WTC11 (cell line): ENCODE measurements at regions not wholly inside any gene's neighbourhood (a gene's known extent, or its start where the extent isn't known, plus 50 kb on each side); places are given as distances from the start of the nearest gene placed in this dataset.

Source experiments
- ATAC-seq: fragments of 200-7000 bp; cut with Tn5 transposase; 2 replicates; pipeline ENCODE4 v1.10.0; 2021; ENCODE audit warnings: mild to moderate bottlenecking, moderate library complexity
- CTCF ChIA-PET: fragments of 300-600 bp; sonication (Branson Sonifier 250); formaldehyde crosslinking; loops from one replicate; lab custom pipeline; 2021; ENCODE audit warnings: antibody characterized with exemption; lab: Charles Lee
- POLR2A ChIA-PET: fragments of 350-600 bp; sonication (Branson Sonifier 250); formaldehyde crosslinking; loops from one replicate; lab custom pipeline; 2021; ENCODE audit warnings: antibody characterized with exemption; lab: Charles Lee
- DNase-seq: peaks from one replicate; pipeline ENCODE4 v3.0.0; 2021; ENCODE audit warnings: low spot score
- H3K27ac Mint-ChIP-seq: 2 replicates; pipeline ENCODE4 v1.8.0; 2021; ENCODE audit warnings: mixed read lengths
- H3K27me3 Mint-ChIP-seq: 2 replicates; pipeline ENCODE4 v1.8.0; 2021; ENCODE audit warnings: low read depth, mild to moderate bottlenecking, moderate library complexity, mixed read lengths
- H3K36me3 Mint-ChIP-seq: 2 replicates; pipeline ENCODE4 v1.8.0; 2021; ENCODE audit warnings: mixed read lengths
- H3K4me1 Mint-ChIP-seq: 2 replicates; pipeline ENCODE4 v1.8.0; 2022; ENCODE audit warnings: mixed read lengths
- H3K4me3 Mint-ChIP-seq: 2 replicates; pipeline ENCODE4 v1.8.0; 2021; ENCODE audit warnings: mild to moderate bottlenecking, moderate library complexity, mixed read lengths
- H3K9me3 Mint-ChIP-seq: 2 replicates; pipeline ENCODE4 v1.8.0; 2021; ENCODE audit warnings: mixed read lengths
- AR ChIP-seq: fragments of 250-450 bp; sonication (Bioruptor Pico); IDR thresholded peaks from 2 replicates; pipeline ENCODE4 v1.9.0; 2021; ENCODE audit warnings: mild to moderate bottlenecking
- CTCF ChIP-seq: fragments of 200-600 bp; IDR thresholded peaks from 2 replicates; pipeline ENCODE4 v1.8.0; 2022; ENCODE audit warnings: antibody characterized with exemption
- E2F5 ChIP-seq: sonication (generic); formaldehyde crosslinking; IDR thresholded peaks from 2 replicates; pipeline ENCODE4 v1.8.1; 2022; ENCODE audit warnings: mild to moderate bottlenecking, moderate library complexity, missing genetic modification reagents
- ELF4 ChIP-seq: sonication (generic); formaldehyde crosslinking; IDR thresholded peaks from 2 replicates; pipeline ENCODE4 v1.8.1; 2022; ENCODE audit warnings: low read depth, mild to moderate bottlenecking, moderate library complexity, missing genetic modification reagents
- FOXJ3 ChIP-seq: sonication (generic); formaldehyde crosslinking; IDR thresholded peaks from 2 replicates; pipeline ENCODE4 v1.9.0; 2021; ENCODE audit warnings: missing genetic modification reagents, mild to moderate bottlenecking, borderline replicate concordance
- FOXK1 ChIP-seq: sonication (generic); formaldehyde crosslinking; IDR thresholded peaks from 2 replicates; pipeline ENCODE4 v1.8.0; 2022; ENCODE audit warnings: mild to moderate bottlenecking, moderate library complexity, missing genetic modification reagents
- FOXP1 ChIP-seq: sonication (generic); formaldehyde crosslinking; IDR thresholded peaks from 2 replicates; pipeline ENCODE4 v1.8.0; 2022; ENCODE audit warnings: missing genetic modification reagents, mild to moderate bottlenecking, moderate library complexity, borderline replicate concordance
- IRF2 ChIP-seq: sonication (generic); formaldehyde crosslinking; IDR thresholded peaks from 2 replicates; pipeline ENCODE4 v1.8.0; 2022; ENCODE audit warnings: low read depth, missing genetic modification reagents, borderline replicate concordance
- JUN ChIP-seq: sonication (generic); formaldehyde crosslinking; IDR thresholded peaks from 2 replicates; pipeline ENCODE4 v1.8.0; 2023; ENCODE audit warnings: mild to moderate bottlenecking, missing genetic modification reagents
- MAX ChIP-seq: sonication (generic); formaldehyde crosslinking; IDR thresholded peaks from 2 replicates; pipeline ENCODE4 v1.8.0; 2022; ENCODE audit warnings: mild to moderate bottlenecking, missing genetic modification reagents
- NFATC4 ChIP-seq: fragments of 250-450 bp; sonication (Bioruptor Pico); IDR thresholded peaks from 2 replicates; pipeline ENCODE4 v1.9.0; 2021; ENCODE audit warnings: mild to moderate bottlenecking
- PREB ChIP-seq: sonication (generic); formaldehyde crosslinking; IDR thresholded peaks from 2 replicates; pipeline ENCODE4 v1.8.1; 2022; ENCODE audit warnings: mild to moderate bottlenecking, missing genetic modification reagents, moderate library complexity, borderline replicate concordance
- TEAD1 ChIP-seq: sonication (generic); formaldehyde crosslinking; IDR thresholded peaks from 2 replicates; pipeline ENCODE4 v1.8.0; 2022; ENCODE audit warnings: mild to moderate bottlenecking, missing genetic modification reagents
- ZBTB43 ChIP-seq: sonication (generic); formaldehyde crosslinking; IDR thresholded peaks from 2 replicates; pipeline ENCODE4 v1.8.1; 2023; ENCODE audit warnings: mild to moderate bottlenecking, missing genetic modification reagents
- ZMAT4 ChIP-seq: fragments of 250-450 bp; sonication (Bioruptor Pico); IDR thresholded peaks from 2 replicates; pipeline ENCODE4 v1.9.0; 2021; ENCODE audit warnings: mild to moderate bottlenecking
- ZNF121 ChIP-seq: sonication (generic); formaldehyde crosslinking; IDR thresholded peaks from 2 replicates; pipeline ENCODE4 v1.8.0; 2023; ENCODE audit warnings: missing genetic modification reagents
- ZNF219 ChIP-seq: sonication (generic); formaldehyde crosslinking; IDR thresholded peaks from 2 replicates; pipeline ENCODE4 v1.8.0; 2023; ENCODE audit warnings: missing genetic modification reagents, mild to moderate bottlenecking, borderline replicate concordance
- ZNF281 ChIP-seq: sonication (generic); formaldehyde crosslinking; IDR thresholded peaks from 2 replicates; pipeline ENCODE4 v1.8.0; 2023; ENCODE audit warnings: mild to moderate bottlenecking, missing genetic modification reagents

GRCh38 chr3:82208002-82208710, 446.7 kb upstream of the GBE1 start:
- Mint-ChIP-seq H3K27me3 (no peaks in the 10 kb centered on the region), H3K4me3 (no peak overlapping the region), H3K36me3 (no peaks in the 10 kb centered on the region), H3K4me1 (no peaks in the 10 kb centered on the region), H3K27ac (no peak overlapping the region), H3K9me3 (peaks cover 11% of the 10 kb centered on the region)
- no peak for ATAC-seq
- CTCF ChIA-PET = no interaction called here
- POLR2A ChIA-PET = no interaction called here
- TF ChIP-seq E2F5 (CRISPR knock-in tag) = no peak
- TF ChIP-seq MAX (CRISPR knock-in tag) = no peak
- TF ChIP-seq ZMAT4 (CRISPR knock-in tag) = no peak
- no peak for TF ChIP-seq TEAD1
- no peak for TF ChIP-seq FOXK1 (CRISPR knock-in tag)
- TF ChIP-seq PREB = no peak
- no peak for TF ChIP-seq ZBTB43 (CRISPR knock-in tag)
- TF ChIP-seq ZNF281 (CRISPR knock-in tag) = no peak
- no peak for TF ChIP-seq IRF2
- TF ChIP-seq ELF4 = no peak
- no peak for TF ChIP-seq AR (CRISPR knock-in tag)
- TF ChIP-seq ZNF121 (CRISPR knock-in tag) = no peak
- TF ChIP-seq ZNF219 (CRISPR knock-in tag) = no peak
- TF ChIP-seq CTCF = no peak
- TF ChIP-seq NFATC4 (CRISPR knock-in tag) = no peak
- no peak for TF ChIP-seq FOXP1 (CRISPR knock-in tag)
- TF ChIP-seq FOXJ3 (CRISPR knock-in tag) = no peak
- TF ChIP-seq JUN (CRISPR knock-in tag) = no peak
- DNase-seq = no peak
